CD4-positive, alpha-beta T cell treated with Interleukin-15 for 4 hours (primary cell): ENCODE measurements at regions not wholly inside any gene's neighbourhood (a gene's known extent, or its start where the extent isn't known, plus 50 kb on each side); places are given as distances from the start of the nearest gene placed in this dataset.

ENCODE experiments used
- DNase-seq: peaks from one replicate; pipeline ENCODE4 v3.0.0-alpha.2; 2020; ENCODE audit warnings: low spot score

DNA sequence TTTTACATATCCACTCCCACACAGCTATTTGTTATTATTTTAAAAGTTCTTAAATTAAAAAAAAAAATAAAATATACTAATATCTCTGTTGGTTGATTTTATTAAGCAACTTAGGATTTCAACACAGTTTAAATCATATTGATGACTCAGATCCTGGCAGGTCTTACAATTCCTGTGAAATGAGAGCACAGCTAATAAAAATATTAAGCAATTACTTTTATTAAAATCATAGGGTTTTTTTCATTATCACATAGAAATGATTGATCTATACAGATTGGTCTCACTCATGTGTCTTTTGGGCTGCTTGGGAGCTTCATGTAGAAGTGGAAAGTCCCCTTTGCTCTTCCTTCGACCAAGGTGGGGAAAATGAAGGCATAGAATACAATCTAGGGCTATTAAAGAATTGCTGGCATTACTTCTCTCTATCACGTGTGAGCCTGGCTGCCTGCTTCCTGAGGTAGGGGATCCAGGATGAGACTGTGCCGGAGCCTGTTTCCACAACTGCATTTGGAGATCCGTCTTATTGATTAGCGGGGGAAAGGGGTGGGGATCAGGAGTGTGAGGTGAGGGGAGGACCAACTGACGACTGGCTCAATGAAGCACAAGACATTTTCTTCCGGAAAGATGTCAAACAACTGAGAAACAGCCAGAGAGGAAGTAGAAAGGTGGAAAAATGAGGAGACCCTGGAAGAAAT lies 858.0 kb downstream of the USP25 start:
- DNase-seq: no peak

DNA sequence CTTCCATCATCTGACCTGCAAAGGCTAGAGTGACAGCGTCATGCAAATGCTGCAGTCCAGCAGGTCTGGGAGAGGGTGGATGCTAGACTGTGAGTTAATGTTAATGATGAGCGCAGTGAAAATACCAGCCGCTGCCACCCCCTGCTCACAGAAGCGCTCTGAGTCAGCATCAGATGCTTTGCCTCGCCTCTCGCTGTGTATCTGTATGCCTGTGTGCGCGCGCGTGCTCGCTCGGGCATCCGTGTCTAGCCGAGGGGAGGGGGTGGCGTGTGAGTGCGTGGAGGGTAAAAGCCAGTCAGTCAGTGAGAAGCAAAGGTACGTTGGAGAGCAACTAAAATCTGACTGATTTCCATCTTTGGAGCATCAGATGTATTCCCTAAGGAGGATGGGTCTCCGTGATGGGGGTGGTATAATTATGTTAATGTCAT lies 858.7 kb downstream of the USP25 start:
- DNase-seq: no peak

- no peak for DNase-seq
Measured at GRCh38 chr21:16589006-16589898, 859.5 kb downstream of the USP25 start.

DNA sequence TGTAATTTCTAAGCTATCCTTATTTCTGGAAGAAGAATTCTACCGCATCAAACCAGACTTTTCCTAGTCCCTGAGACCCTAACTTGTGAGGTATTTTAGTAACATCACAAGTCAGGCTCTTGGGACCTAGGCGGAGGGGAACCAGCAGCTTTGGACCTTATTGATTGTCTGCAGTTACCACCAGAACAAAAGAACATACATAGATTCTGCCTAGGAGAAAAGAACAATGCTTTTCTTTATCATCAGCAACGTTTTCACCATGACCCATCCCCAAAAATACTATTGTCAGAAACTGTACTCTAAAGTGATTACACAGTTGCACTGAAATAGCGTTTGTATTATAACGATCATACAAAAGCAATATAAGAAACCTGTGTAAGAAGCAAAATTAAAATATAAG lies 860.4 kb downstream of the USP25 start:
- no peak for DNase-seq

DNA sequence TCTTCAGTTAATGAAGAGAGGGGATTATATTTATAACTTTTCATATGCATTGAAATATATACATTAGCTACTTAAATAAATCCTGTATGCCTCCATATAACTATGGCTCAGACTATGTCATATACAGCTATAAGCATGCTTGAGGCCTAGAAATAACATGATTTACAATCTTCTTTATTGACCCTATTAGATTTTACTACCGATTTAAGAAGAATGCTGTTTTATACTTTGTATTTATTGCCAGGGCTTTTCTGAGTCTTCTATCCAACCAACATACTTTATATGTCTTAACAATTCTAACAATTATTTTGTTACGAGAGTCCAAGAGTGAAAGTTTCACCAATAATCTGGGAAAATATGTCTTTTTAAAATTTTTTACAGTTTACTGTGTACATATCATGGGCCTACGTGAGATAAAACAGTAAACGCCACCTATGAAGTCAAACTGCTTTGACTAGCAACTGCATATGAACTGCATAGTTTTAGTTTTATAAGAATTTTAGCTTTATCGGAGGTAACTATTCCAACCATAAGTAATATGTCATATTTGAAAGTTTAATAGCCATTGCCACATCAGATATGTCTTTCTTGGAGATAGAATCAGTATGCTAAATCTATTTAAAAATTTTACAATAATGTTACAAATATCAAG lies 861.0 kb downstream of the USP25 start:
- DNase-seq: no peak

- no peak for DNase-seq
Measured at GRCh38 chr21:16592381-16592780, 862.6 kb downstream of the USP25 start.

DNA sequence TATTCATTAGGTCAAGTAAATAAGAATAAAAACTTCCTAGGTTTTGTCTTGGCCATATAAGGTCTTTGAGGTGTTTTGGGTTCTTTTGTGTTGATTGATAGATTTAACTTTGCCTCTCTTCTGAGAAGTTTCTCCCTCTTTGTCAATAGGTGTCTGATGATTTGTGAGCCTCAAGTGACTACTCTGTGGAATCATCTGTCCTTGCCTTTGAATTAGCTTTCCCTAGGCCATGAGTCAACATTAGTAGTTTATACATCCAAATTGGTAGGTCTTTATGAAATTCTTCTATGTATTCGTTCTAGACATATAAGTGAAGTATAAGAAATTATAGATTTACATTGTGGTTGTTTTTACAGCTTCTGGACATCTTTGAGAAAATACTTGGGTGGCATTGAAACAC lies 864.4 kb downstream of the USP25 start:
- no peak for DNase-seq

- DNase-seq: no peak
Measured at GRCh38 chr21:16596369-16596768, 866.6 kb downstream of the USP25 start.

GRCh38 chr21:16597753-16598152 lies 868.0 kb downstream of the USP25 start:
- DNase-seq: no peak

- DNase-seq: no peak
Measured at GRCh38 chr21:16605597-16605996, 875.8 kb downstream of the USP25 start.

GRCh38 chr21:16606271-16606670 lies 876.5 kb downstream of the USP25 start:
- DNase-seq: no peak

- DNase-seq: no peak
Measured at GRCh38 chr21:16608209-16608830, 878.5 kb downstream of the USP25 start.

DNA sequence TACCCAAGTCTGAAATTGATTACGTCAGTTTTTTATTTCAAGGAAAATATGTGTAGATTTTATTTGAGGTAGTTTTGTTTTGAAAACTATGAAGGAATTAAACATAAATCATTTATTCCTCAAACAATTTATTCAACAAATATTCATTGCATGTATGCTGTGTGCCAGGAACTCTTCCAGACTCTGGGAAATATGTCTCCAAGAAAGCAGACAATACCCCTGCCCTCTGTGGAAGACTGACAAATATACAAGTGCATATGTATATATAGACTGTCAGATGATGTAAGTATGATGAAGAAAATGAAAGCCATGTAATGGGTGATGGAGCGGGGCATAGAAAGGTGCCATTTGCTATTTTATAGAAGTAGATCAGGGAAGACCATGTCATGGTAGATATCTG lies 889.5 kb downstream of the USP25 start:
- no peak for DNase-seq

GRCh38 chr21:16620786-16621320 lies 891.1 kb downstream of the USP25 start:
- no peak for DNase-seq

DNA sequence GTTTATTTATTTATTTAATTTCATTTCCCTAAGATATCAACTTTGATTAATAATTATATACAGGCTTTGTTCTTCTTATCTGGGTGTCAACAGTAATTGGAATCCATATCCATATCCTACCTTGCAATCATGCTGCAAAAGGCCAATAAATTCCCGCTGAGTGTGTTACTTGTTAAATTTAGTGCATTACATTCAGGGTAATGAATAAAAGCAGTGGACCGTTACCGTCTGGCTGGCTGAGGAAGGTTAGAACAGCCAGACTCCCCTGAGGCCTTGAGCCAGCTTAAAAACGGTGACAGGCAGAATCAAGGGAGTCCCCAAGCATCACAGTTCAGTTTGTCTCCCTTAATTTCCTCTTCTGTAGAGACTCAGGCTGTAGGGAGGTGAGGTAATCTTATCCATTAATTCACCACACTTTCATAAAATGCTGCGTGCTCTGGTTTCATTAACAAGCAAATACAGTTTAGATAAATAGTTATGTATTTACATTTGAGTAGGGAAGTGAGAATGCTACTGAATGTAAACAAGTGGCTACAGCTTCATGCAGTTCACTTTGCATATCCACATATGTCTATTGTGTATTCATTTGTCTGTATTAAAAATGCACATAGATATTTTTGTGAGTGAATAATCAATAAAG lies 888.2 kb upstream of the CXADR start:
- DNase-seq: no peak

- DNase-seq: no peak
Measured at GRCh38 chr21:16625491-16625890, 887.4 kb upstream of the CXADR start.

DNA sequence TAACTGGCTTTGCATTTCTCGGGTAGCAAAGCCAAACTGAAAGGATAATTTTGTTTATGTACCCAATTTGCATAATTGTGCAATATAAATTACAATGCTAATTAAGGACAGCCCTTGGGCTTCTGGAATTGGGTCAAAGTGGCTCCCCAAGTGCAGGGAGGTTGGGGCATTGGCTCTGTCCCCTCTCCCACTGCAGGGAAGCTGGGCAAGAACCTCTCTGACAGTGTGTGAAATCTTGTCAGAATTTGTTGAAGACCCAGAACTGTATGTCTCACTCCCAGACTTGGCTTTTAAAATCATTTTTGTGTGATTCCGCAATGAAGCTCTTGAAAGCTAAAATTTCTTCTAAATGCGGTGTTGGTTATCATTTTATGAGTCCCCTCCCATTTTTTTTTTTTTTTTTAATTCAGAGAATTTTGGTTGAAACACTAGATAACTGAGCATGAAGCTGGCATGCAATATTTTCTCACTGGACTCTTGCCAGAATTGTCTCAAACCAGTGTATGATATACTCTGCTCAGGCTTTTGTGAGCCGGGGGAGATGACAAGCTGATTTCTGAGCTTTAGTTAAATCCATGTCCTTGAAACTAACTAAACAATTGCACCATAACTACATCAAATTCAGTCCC lies 878.9 kb upstream of the CXADR start:
- no peak for DNase-seq

DNA sequence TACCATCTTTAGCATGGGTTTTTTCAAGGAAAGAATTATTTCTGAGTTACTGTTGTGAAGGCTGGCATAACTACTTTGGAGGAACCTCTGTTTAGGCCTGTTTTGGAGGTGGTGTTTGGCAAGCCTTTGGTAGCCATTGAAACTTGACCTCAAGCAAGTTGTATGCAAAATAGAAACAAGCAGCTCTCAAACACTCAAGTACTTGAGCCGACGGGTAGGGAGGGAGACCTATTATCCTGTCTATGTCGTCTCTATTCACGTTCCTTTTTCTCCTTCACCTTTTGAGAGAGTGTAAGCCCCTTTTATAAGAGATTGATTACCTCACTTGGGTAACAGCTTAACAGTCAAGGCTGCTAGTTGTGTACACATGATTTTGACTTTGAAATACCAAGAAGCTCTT lies 878.3 kb upstream of the CXADR start:
- no peak for DNase-seq

GRCh38 chr21:16640297-16641027 lies 872.4 kb upstream of the CXADR start:
- DNase-seq: no peak

DNA sequence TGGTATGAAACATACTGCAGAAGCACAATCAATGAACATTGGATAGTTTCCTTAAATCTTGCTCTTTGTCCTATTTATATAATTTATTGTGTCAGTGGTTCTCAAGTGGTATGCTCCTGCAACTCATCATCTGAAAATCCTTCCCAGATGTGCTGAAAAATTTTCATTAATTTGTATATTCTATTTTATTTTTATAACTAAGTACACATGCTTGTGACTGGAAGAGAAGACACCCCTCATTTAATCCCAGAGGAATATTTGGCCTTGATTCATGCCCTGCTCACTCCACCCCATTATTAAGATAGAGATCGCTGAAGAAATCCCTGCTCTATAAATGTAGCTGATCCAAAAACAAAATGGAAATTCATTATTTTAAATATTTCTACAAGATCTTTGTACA lies 870.5 kb upstream of the CXADR start:
- DNase-seq: no peak

DNA sequence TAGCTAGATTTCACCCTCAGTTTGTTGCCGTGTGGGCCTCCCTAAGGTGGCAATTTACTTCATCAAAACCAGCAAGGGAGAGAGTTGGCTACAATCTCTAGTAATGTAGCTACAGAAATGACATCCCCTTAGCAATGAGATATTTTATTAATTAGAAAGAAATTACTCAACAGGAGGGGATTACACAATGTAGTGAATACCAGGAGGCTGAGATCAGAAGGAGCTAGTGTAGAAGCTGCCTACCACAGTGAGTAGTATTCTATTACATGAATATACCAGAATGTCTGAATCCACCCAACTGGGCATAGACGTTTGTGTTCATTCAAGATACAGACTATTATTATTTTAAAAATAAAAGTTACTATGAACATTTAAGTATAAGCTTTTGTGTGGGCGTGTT lies 868.2 kb upstream of the CXADR start:
- DNase-seq: no peak
